Gastrocnemius medialis (tissue), 4 donors: ENCODE measurements at regions not wholly inside any gene's neighbourhood (a gene's known extent, or its start where the extent isn't known, plus 50 kb on each side); places are given as distances from the start of the nearest gene placed in this dataset.

Experiments used
- POLR2A ChIP-seq, 2 donors: fragments of 450-650 bp; IDR thresholded peaks; one replicate each; pipeline ENCODE4 v1.6.1; 2017; ENCODE audit warnings: antibody characterized with exemption in 2 of 2, mild to moderate bottlenecking in 2 of 2, moderate library complexity in 2 of 2
- TF ChIP-seq, protein P1 (sequence below), 5 experiments: fragments of 450-650 bp in 3 of 5; fragments of 200-600 bp in 2 of 5; sonication (generic) in 2 of 5; IDR thresholded peaks in 4 of 5; conservative IDR thresholded peaks in 1 of 5; 1 replicate in 4 of 5; 2 replicates in 1 of 5; pipeline ENCODE4 v1.5.1; 2016 to 2019; ENCODE audit warnings: antibody characterized with exemption in 5 of 5, mild to moderate bottlenecking in 3 of 5, moderate library complexity in 3 of 5

DNA sequence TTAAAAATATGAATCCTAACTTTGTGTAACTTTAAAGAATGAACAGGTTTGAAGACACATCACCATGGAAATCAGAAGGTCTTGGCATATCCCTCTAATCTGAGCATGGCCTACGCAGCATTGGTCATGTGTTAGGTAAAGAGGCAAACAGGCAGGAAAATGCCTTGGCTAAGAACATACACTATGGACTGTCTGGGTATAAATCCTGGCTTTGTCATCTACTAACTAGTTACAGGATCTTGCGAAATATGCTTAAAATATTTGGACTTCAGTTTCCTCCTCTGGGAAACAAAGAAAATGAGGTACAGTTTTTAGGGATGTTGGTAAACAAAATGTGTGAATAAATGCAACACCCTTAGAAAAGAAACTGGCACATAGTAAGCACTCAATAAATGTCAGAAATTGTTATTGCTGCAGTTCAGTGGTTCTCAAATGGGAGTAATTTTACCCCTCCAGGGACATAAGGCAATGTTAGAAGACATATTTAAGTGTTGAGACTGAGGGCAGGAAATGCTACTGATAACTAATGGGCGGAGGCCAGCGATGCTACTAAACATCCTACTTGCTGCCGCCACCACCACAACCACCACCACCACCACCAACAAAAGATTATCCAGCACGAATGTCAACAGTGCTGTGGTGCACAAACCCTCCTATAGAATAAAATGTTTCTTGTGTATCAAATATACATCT lies 770.8 kb upstream of the SOX9 start:
- TF ChIP-seq, protein P1, sequence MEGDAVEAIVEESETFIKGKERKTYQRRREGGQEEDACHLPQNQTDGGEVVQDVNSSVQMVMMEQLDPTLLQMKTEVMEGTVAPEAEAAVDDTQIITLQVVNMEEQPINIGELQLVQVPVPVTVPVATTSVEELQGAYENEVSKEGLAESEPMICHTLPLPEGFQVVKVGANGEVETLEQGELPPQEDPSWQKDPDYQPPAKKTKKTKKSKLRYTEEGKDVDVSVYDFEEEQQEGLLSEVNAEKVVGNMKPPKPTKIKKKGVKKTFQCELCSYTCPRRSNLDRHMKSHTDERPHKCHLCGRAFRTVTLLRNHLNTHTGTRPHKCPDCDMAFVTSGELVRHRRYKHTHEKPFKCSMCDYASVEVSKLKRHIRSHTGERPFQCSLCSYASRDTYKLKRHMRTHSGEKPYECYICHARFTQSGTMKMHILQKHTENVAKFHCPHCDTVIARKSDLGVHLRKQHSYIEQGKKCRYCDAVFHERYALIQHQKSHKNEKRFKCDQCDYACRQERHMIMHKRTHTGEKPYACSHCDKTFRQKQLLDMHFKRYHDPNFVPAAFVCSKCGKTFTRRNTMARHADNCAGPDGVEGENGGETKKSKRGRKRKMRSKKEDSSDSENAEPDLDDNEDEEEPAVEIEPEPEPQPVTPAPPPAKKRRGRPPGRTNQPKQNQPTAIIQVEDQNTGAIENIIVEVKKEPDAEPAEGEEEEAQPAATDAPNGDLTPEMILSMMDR (IDR thresholded peaks at IDR 0.05 in 4 of 5, conservative IDR thresholded peaks at IDR 0.05 in 1 of 5) = no peak
- no peak for TF ChIP-seq POLR2A (IDR thresholded peaks at IDR 0.05)
